SK-N-SH treated with all-trans-retinoic acid at 6 μM for 48 hours (cell line): ENCODE measurements at regions not wholly inside any gene's neighbourhood (a gene's known extent, or its start where the extent isn't known, plus 50 kb on each side); places are given as distances from the start of the nearest gene placed in this dataset.

Source experiments
- ATAC-seq: fragments of 200-7000 bp; cut with Tn5 transposase; 3 replicates; pipeline ENCODE4 v1.9.1; 2020; ENCODE audit warnings: mild to moderate bottlenecking, moderate library complexity
- ARNTL ChIP-seq: fragments of 450-650 bp; formaldehyde crosslinking; IDR thresholded peaks from 2 replicates; pipeline ENCODE4 v1.5.0; 2020; ENCODE audit warnings: low read depth, mild to moderate bottlenecking, moderate library complexity, borderline replicate concordance
- BACH2 ChIP-seq: fragments of 250-450 bp; sonication (Bioruptor Pico); IDR thresholded peaks from 2 replicates; pipeline ENCODE4 v1.9.0; 2021; ENCODE audit warnings: mild to moderate bottlenecking, borderline replicate concordance
- CSDC2 ChIP-seq: fragments of 250-450 bp; sonication (Bioruptor Pico); IDR thresholded peaks from 2 replicates; pipeline ENCODE4 v1.5.0; 2020; ENCODE audit warnings: mild to moderate bottlenecking, moderate library complexity
- ESRRG ChIP-seq: fragments of 250-450 bp; sonication (Bioruptor Pico); IDR thresholded peaks from 2 replicates; pipeline ENCODE4 v1.6.1; 2021; ENCODE audit warnings: mild to moderate bottlenecking
- GLIS3 ChIP-seq: fragments of 250-450 bp; sonication (Bioruptor Pico); IDR thresholded peaks from 2 replicates; pipeline ENCODE4 v1.5.0; 2020; ENCODE audit warnings: mild to moderate bottlenecking, moderate library complexity
- ISL1 ChIP-seq: fragments of 250-450 bp; sonication (Bioruptor Pico); IDR thresholded peaks from 2 replicates; pipeline ENCODE4 v2.1.2; 2022; ENCODE audit warnings: mild to moderate bottlenecking, moderate library complexity
- OSR1 ChIP-seq: fragments of 250-450 bp; sonication (Bioruptor Pico); IDR thresholded peaks from 2 replicates; pipeline ENCODE4 v1.8.0; 2022; ENCODE audit warnings: moderate library complexity, mild to moderate bottlenecking, inconsistent platforms
- SNAI2 ChIP-seq: fragments of 250-450 bp; sonication (Bioruptor Pico); IDR thresholded peaks from 2 replicates; pipeline ENCODE4 v1.5.0; 2020; ENCODE audit warnings: mild to moderate bottlenecking, moderate library complexity
- TCF4 ChIP-seq: fragments of 250-450 bp; sonication (Bioruptor Pico); IDR thresholded peaks from 2 replicates; pipeline ENCODE4 v1.8.0; 2021; ENCODE audit warnings: mild to moderate bottlenecking, moderate library complexity, borderline replicate concordance
- TOX ChIP-seq: fragments of 250-450 bp; sonication (Bioruptor Pico); IDR thresholded peaks from 2 replicates; pipeline ENCODE4 v1.8.0; 2021; ENCODE audit warnings: mild to moderate bottlenecking, moderate library complexity, borderline replicate concordance
- ZC3H10 ChIP-seq: fragments of 250-450 bp; sonication (Bioruptor Pico); IDR thresholded peaks from 2 replicates; pipeline ENCODE4 v1.5.1; 2021; ENCODE audit warnings: mild to moderate bottlenecking, moderate library complexity
- ZFP3 ChIP-seq: fragments of 250-450 bp; sonication (Bioruptor Pico); IDR thresholded peaks from 2 replicates; pipeline ENCODE4 v1.5.0; 2020; ENCODE audit warnings: mild to moderate bottlenecking, moderate library complexity
- ZFP30 ChIP-seq: fragments of 450-650 bp; formaldehyde crosslinking; IDR thresholded peaks from 2 replicates; pipeline ENCODE4 v1.5.0; 2022; ENCODE audit warnings: mild to moderate bottlenecking, moderate library complexity
- ZNF565 ChIP-seq: fragments of 450-650 bp; formaldehyde crosslinking; conservative IDR thresholded peaks from 2 replicates; pipeline ENCODE4 v1.5.0; 2020; ENCODE audit warnings: low read depth, mild to moderate bottlenecking, moderate library complexity
- ZNF70 ChIP-seq: fragments of 450-650 bp; formaldehyde crosslinking; IDR thresholded peaks from 2 replicates; pipeline ENCODE4 v1.5.0; 2020; ENCODE audit warnings: mild to moderate bottlenecking, moderate library complexity
- ZNF8 ChIP-seq: fragments of 450-650 bp; formaldehyde crosslinking; IDR thresholded peaks from 2 replicates; pipeline ENCODE4 v1.5.0; 2020; ENCODE audit warnings: mild to moderate bottlenecking, moderate library complexity
- TF ChIP-seq, protein P1 (sequence below): fragments of 250-450 bp; sonication (Bioruptor Pico); IDR thresholded peaks from 2 replicates; pipeline ENCODE4 v1.5.1; 2020; ENCODE audit warnings: low read depth, mild to moderate bottlenecking, moderate library complexity
- TF ChIP-seq, protein P2 (sequence below): fragments of 250-450 bp; sonication (Bioruptor Pico); IDR thresholded peaks from 2 replicates; pipeline ENCODE4 v1.8.0; 2021; ENCODE audit warnings: low read depth, mild to moderate bottlenecking, moderate library complexity, borderline replicate concordance
- TF ChIP-seq, protein P3 (sequence below): fragments of 250-450 bp; sonication (Bioruptor Pico); IDR thresholded peaks from 2 replicates; pipeline ENCODE4 v1.8.0; 2020; ENCODE audit warnings: mild to moderate bottlenecking, moderate library complexity, borderline replicate concordance
- TF ChIP-seq, protein P4 (sequence below): fragments of 250-450 bp; sonication (Bioruptor Pico); IDR thresholded peaks from 2 replicates; pipeline ENCODE4 v1.5.1; 2021; ENCODE audit warnings: mild to moderate bottlenecking, moderate library complexity

DNA sequence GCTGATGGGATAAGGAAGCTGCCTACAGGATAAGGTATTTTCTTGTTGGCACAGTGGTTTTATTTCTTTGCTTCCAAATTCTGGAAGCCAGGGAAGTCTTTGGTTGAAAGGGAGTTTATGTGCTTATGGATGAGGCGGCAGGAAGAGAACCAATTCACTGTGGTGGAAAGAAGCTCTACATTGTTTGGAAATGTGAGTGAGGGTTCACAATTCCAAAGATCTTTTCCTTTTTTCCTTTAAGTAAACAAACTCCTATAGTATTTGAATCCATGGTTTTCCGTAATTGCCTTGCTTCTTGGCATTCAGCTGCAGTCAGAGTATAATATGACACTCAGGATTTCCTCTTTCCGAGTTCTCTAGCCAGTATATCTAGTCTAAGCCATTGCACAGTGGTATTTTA lies 86.2 kb downstream of the TEX29 start:
- no peak for TF ChIP-seq ZNF8 (CRISPR knock-in tag)
- TF ChIP-seq GLIS3, result no peak
- TF ChIP-seq OSR1 (CRISPR knock-in tag), result no peak
- TF ChIP-seq ISL1 (CRISPR knock-in tag), result no peak
- TF ChIP-seq ZFP3 (CRISPR knock-in tag), result no peak
- TF ChIP-seq, protein P1, sequence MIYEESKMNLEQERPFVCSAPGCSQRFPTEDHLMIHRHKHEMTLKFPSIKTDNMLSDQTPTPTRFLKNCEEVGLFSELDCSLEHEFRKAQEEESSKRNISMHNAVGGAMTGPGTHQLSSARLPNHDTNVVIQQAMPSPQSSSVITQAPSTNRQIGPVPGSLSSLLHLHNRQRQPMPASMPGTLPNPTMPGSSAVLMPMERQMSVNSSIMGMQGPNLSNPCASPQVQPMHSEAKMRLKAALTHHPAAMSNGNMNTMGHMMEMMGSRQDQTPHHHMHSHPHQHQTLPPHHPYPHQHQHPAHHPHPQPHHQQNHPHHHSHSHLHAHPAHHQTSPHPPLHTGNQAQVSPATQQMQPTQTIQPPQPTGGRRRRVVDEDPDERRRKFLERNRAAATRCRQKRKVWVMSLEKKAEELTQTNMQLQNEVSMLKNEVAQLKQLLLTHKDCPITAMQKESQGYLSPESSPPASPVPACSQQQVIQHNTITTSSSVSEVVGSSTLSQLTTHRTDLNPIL, result no peak
- TF ChIP-seq, protein P2, sequence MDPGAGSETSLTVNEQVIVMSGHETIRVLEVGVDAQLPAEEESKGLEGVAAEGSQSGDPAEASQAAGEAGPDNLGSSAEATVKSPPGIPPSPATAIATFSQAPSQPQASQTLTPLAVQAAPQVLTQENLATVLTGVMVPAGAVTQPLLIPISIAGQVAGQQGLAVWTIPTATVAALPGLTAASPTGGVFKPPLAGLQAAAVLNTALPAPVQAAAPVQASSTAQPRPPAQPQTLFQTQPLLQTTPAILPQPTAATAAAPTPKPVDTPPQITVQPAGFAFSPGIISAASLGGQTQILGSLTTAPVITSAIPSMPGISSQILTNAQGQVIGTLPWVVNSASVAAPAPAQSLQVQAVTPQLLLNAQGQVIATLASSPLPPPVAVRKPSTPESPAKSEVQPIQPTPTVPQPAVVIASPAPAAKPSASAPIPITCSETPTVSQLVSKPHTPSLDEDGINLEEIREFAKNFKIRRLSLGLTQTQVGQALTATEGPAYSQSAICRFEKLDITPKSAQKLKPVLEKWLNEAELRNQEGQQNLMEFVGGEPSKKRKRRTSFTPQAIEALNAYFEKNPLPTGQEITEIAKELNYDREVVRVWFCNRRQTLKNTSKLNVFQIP (CRISPR knock-in tag), result no peak
- TF ChIP-seq, protein P3, sequence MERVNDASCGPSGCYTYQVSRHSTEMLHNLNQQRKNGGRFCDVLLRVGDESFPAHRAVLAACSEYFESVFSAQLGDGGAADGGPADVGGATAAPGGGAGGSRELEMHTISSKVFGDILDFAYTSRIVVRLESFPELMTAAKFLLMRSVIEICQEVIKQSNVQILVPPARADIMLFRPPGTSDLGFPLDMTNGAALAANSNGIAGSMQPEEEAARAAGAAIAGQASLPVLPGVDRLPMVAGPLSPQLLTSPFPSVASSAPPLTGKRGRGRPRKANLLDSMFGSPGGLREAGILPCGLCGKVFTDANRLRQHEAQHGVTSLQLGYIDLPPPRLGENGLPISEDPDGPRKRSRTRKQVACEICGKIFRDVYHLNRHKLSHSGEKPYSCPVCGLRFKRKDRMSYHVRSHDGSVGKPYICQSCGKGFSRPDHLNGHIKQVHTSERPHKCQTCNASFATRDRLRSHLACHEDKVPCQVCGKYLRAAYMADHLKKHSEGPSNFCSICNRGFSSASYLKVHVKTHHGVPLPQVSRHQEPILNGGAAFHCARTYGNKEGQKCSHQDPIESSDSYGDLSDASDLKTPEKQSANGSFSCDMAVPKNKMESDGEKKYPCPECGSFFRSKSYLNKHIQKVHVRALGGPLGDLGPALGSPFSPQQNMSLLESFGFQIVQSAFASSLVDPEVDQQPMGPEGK, result no peak
- TF ChIP-seq ZC3H10 (CRISPR knock-in tag), result no peak
- no peak for TF ChIP-seq SNAI2 (CRISPR knock-in tag)
- no peak for TF ChIP-seq TCF4 (CRISPR knock-in tag)
- TF ChIP-seq ZNF565 (CRISPR knock-in tag), result no peak
- TF ChIP-seq, protein P4, sequence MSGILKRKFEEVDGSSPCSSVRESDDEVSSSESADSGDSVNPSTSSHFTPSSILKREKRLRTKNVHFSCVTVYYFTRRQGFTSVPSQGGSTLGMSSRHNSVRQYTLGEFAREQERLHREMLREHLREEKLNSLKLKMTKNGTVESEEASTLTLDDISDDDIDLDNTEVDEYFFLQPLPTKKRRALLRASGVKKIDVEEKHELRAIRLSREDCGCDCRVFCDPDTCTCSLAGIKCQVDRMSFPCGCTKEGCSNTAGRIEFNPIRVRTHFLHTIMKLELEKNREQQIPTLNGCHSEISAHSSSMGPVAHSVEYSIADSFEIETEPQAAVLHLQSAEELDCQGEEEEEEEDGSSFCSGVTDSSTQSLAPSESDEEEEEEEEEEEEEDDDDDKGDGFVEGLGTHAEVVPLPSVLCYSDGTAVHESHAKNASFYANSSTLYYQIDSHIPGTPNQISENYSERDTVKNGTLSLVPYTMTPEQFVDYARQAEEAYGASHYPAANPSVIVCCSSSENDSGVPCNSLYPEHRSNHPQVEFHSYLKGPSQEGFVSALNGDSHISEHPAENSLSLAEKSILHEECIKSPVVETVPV, result no peak
- TF ChIP-seq ZFP30 (CRISPR knock-in tag), result no peak
- no peak for TF ChIP-seq BACH2 (CRISPR knock-in tag)
- TF ChIP-seq ZNF70, result no peak
- no peak for TF ChIP-seq ESRRG (CRISPR knock-in tag)
- no peak for TF ChIP-seq TOX (CRISPR knock-in tag)
- ATAC-seq, result no peak

DNA sequence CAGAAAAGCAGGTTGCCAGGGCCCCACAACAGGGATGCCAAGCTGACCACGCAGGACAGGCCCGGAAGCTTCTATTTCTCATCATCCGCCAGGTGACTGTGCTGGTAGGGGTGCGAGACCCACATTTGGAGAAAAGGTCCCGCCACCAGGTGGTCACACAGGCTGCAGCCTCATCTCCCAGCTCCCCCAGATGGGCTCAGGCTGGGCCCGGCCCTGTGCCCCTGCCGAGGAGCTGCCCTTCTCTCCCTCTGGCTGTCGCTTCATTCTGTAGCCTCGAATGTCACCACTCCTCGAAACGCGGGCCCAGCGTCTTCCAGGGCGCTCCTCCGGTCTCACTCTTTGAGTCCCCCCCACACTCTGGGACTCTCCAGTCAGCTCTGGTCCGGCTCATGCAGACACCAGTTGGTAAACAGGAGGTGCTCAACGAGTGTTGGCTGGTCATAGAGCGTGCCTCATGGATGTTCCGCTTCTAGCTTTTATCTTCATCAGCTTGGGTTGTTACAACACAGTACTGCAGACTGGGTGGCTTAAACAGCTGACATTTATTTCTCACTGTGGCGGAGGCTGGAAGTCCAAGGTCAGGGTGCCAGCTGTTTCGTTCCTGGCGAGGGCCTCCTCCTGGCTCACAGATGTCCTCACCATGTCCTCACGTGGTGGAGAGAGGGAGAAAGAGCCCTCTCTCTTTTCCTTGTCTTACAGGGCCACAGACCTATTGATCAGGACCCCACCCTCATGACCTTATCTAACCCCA lies 87.1 kb downstream of the TEX29 start:
- no peak for ATAC-seq
- no peak for TF ChIP-seq ESRRG (CRISPR knock-in tag)
- no peak for TF ChIP-seq ZNF8 (CRISPR knock-in tag)
- TF ChIP-seq, protein P1, result no peak
- TF ChIP-seq ZNF565 (CRISPR knock-in tag), result no peak
- TF ChIP-seq SNAI2 (CRISPR knock-in tag), result no peak
- TF ChIP-seq ISL1 (CRISPR knock-in tag), result no peak

DNA sequence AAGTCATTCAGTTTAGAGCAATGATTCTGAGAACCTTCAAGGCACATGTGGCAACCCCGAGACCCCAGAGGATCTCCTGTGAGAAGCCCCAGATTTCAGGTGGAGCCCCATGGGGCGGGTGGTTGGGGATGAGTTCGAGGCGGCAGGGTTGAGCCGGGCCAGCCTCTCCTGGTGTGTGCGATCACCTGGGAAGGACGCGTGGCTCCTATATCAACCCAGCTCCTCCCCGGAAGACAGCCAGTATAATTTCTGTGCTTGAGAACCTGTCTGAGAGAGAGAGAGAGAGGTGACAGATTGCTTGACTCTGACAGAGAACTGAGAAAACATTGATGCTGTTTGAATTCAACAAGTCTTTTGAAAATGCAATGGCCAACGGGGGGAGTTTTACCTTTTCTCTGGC lies 89.0 kb downstream of the TEX29 start:
- ATAC-seq, result no peak
- TF ChIP-seq OSR1 (CRISPR knock-in tag), result no peak
- no peak for TF ChIP-seq ZNF8 (CRISPR knock-in tag)
- TF ChIP-seq, protein P4, result no peak
- no peak for TF ChIP-seq ZNF70
- TF ChIP-seq CSDC2 (CRISPR knock-in tag), result no peak
- TF ChIP-seq ESRRG (CRISPR knock-in tag), result no peak
- no peak for TF ChIP-seq ZFP30 (CRISPR knock-in tag)
- TF ChIP-seq, protein P3, result no peak
- TF ChIP-seq, protein P1, result no peak
- TF ChIP-seq ZFP3 (CRISPR knock-in tag), result no peak
- TF ChIP-seq ZC3H10 (CRISPR knock-in tag), result no peak
- no peak for TF ChIP-seq TCF4 (CRISPR knock-in tag)
- no peak for TF ChIP-seq ARNTL (CRISPR knock-in tag)
- no peak for TF ChIP-seq TOX (CRISPR knock-in tag)
- TF ChIP-seq GLIS3, result no peak
